ENCODE measurements at regions not wholly inside any gene's neighbourhood (a gene's known extent, or its start where the extent isn't known, plus 50 kb on each side); places are given as distances from the start of the nearest gene placed in this dataset.

GRCh38 chr3:166669781-166670180 lies 710.3 kb downstream of the ZBBX start:
- no peak for ATAC-seq
- POLR2A ChIA-PET = no interaction called here
- no peaks in the 10 kb centered on the region for H3K9me3 ChIP-seq
- FAIRE-seq = no peak
- H3K4me2 ChIP-seq = no peak overlapping the region
- DNase-seq (ENCODE audit: low read depth in 1 of 2, low spot score in 1 of 2) = no peak
- no peak overlapping the region for H3K27ac ChIP-seq
- no peak for TF ChIP-seq CBX8 (IDR thresholded peaks at IDR 0.05)
- TF ChIP-seq KDM5A (IDR thresholded peaks at IDR 0.05) = no peak
- TF ChIP-seq FOSL2 (IDR thresholded peaks at IDR 0.05) = no peak
- no peak for TF ChIP-seq FOSL2 (CRISPR knock-in tag; IDR thresholded peaks at IDR 0.05)
- no peak for TF ChIP-seq SREBF2 (IDR thresholded peaks at IDR 0.05)
- TF ChIP-seq HES2 (IDR thresholded peaks at IDR 0.05) = no peak
- TF ChIP-seq CEBPB (IDR thresholded peaks at IDR 0.05) = no peak
- TF ChIP-seq TFCP2L1 (CRISPR knock-in tag; IDR thresholded peaks at IDR 0.05) = no peak
- no peak for TF ChIP-seq EP300 (IDR thresholded peaks at IDR 0.05)
- no peak for TF ChIP-seq ELK1 (IDR thresholded peaks at IDR 0.05; ENCODE audit: low read depth, low read length)
- no peak for TF ChIP-seq HOXB5 (CRISPR knock-in tag; IDR thresholded peaks at IDR 0.05)
- no peak for TF ChIP-seq CTCF (IDR thresholded peaks at IDR 0.05)
- TF ChIP-seq ESRRA (IDR thresholded peaks at IDR 0.05; ENCODE audit: borderline replicate concordance, low read length) = no peak
- TF ChIP-seq MYC (IDR thresholded peaks at IDR 0.05; ENCODE audit: borderline replicate concordance, low read length) = no peak
- no peak for TF ChIP-seq ZC3H11A (IDR thresholded peaks at IDR 0.05)
- no peak for TF ChIP-seq EHF (CRISPR knock-in tag; IDR thresholded peaks at IDR 0.05)
- TF ChIP-seq ZFP36 (IDR thresholded peaks at IDR 0.05; ENCODE audit: borderline replicate concordance, partially characterized antibody) = no peak
- no peaks in the 10 kb centered on the region for H3K4me1 ChIP-seq
- H3K4me3 ChIP-seq = no peak overlapping the region
- CTCF ChIA-PET = no interaction called here

- DNase-seq (ENCODE audit: low read depth in 1 of 2, low spot score in 1 of 2) (no peak), ATAC-seq (no peak), FAIRE-seq (no peak)
- Histone ChIP-seq H3K4me2 (no peak overlapping the region), H3K9me3 (no peaks in the 10 kb centered on the region), H3K4me1 (no peaks in the 10 kb centered on the region), H3K4me3 (no peak overlapping the region), H3K27ac (no peak overlapping the region)
- WGBS (ENCODE audit: missing lambda C conversion rate) = no CpG with 5 or more reads among the region's 1 CpG
- CTCF ChIA-PET = no interaction called here
- TF ChIP-seq FOSB (CRISPR knock-in tag; IDR thresholded peaks at IDR 0.05) (no peak), HES2 (IDR thresholded peaks at IDR 0.05) (no peak), SMC3 (IDR thresholded peaks at IDR 0.05) (no peak), NR3C1 (IDR thresholded peaks at IDR 0.05) (no peak), CHD2 (IDR thresholded peaks at IDR 0.05; ENCODE audit: low read length, partially characterized antibody) (no peak), ZSCAN20 (CRISPR knock-in tag; IDR thresholded peaks at IDR 0.05) (no peak), PBX3 (IDR thresholded peaks at IDR 0.05) (no peak), BCL3 (IDR thresholded peaks at IDR 0.05) (no peak), RNF2 (IDR thresholded peaks at IDR 0.05; ENCODE audit: borderline replicate concordance, low read depth) (no peak), CBX2 (IDR thresholded peaks at IDR 0.05; ENCODE audit: borderline replicate concordance, low read depth) (no peak), KDM1A (IDR thresholded peaks at IDR 0.05; ENCODE audit: low read depth) (no peak), HOXA7 (CRISPR knock-in tag; IDR thresholded peaks at IDR 0.05) (no peak)
- POLR2A ChIA-PET = no interaction called here
Observed at GRCh38 chr3:166663194-166663593, 716.9 kb downstream of the ZBBX start.
